ENCODE measurements at regions not wholly inside any gene's neighbourhood (a gene's known extent, or its start where the extent isn't known, plus 50 kb on each side); places are given as distances from the start of the nearest gene placed in this dataset.
A peak's percentile ranks its signal among the peaks of the same experiment; 100 is the strongest.

DNA sequence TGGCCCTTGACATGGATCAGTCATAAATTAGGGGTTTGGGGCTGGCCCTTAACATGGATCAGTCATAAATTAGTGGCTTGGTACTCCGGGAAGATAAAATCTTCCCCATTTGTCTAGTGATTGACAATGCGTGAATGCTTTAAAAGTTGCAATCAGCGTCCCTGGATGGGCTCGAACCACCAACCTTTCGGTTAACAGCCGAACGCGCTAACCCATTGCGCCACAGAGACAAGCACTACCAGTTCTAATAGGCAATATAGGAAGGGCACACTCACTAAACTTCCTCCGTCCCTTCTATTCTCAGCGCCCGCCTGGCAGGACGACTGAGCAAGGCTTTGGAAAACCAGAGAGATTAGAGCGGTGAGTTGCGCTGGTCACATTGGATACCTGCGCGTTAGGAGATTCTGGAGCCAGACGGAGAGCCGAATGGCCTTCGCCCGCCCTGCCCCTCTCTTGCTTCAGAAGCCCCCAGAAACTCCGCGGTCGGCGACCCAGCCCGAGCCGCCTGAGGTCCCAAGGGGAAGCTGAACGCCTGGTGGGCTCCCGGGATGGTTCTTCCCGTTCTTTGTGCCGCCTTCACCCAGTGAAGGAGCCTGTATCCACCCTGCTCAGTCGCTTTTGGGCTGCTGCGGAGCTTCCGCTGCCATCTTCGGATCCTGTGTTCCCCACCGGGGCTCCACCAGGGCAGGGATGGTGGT, 235.9 kb downstream of the FAM72C start (continued):
- no peak for TF ChIP-seq ZNF280D (tag by site-specific recombination; IDR thresholded peaks at IDR 0.05)
- no peak for TF ChIP-seq ZNF157 (tag by site-specific recombination; IDR thresholded peaks at IDR 0.05)
- peak; percentile 71 for TF ChIP-seq ZNF2 (tag by site-specific recombination; IDR thresholded peaks at IDR 0.05)
- TF ChIP-seq KLF1 (tag by site-specific recombination; IDR thresholded peaks at IDR 0.05) = no peak
- no peak for TF ChIP-seq CTCF (tag by site-specific recombination; IDR thresholded peaks at IDR 0.05)
- peak; percentile 60 for TF ChIP-seq PRDM10 (tag by site-specific recombination; IDR thresholded peaks at IDR 0.05)
- no peak for TF ChIP-seq SCRT1 (tag by site-specific recombination; IDR thresholded peaks at IDR 0.05; ENCODE audit: borderline replicate concordance)
- no peak for TF ChIP-seq ZNF138 (tag by site-specific recombination; IDR thresholded peaks at IDR 0.05; ENCODE audit: borderline replicate concordance)
- no peak for TF ChIP-seq ZNF596 (tag by site-specific recombination; IDR thresholded peaks at IDR 0.05)
- no peak for TF ChIP-seq ZNF544 (tag by site-specific recombination; IDR thresholded peaks at IDR 0.05)
- TF ChIP-seq ZNF114 (tag by site-specific recombination; IDR thresholded peaks at IDR 0.05) = no peak
- no peak for TF ChIP-seq SCRT2 (tag by site-specific recombination; IDR thresholded peaks at IDR 0.05)
- 0 out of 2 replicates have a peak, but pooled peaks have one; percentile 54 for TF ChIP-seq ZNF692 (tag by site-specific recombination; IDR thresholded peaks at IDR 0.05)
- no peak for TF ChIP-seq ZFHX2 (tag by site-specific recombination; conservative IDR thresholded peaks at IDR 0.05)
- peak; percentile 61; the same call in 1 of the 2 replicates for TF ChIP-seq ZBTB44 (tag by site-specific recombination; IDR thresholded peaks at IDR 0.05)
- TF ChIP-seq ZNF514 (tag by site-specific recombination; IDR thresholded peaks at IDR 0.05) = no peak
- no peak; the same call in 1 of the 2 replicates for TF ChIP-seq KLF10 (tag by site-specific recombination; IDR thresholded peaks at IDR 0.05)
- TF ChIP-seq ZNF658 (tag by site-specific recombination; IDR thresholded peaks at IDR 0.05) = no peak
- TF ChIP-seq ZNF529 (tag by site-specific recombination; IDR thresholded peaks at IDR 0.05; ENCODE audit: insufficient replicate concordance) = no peak
- TF ChIP-seq KLF8 (tag by site-specific recombination; IDR thresholded peaks at IDR 0.05) = 0 out of 2 replicates have a peak, but pooled peaks have one; percentile 39
- no peak for TF ChIP-seq ZNF433 (tag by site-specific recombination; IDR thresholded peaks at IDR 0.05; ENCODE audit: low read depth)
- no peak for TF ChIP-seq ZNF292 (tag by site-specific recombination; IDR thresholded peaks at IDR 0.05; ENCODE audit: borderline replicate concordance, low read depth)
- TF ChIP-seq ZSCAN30 (tag by site-specific recombination; IDR thresholded peaks at IDR 0.05) = peak; percentile 72
- no peak for TF ChIP-seq ZNF174 (tag by site-specific recombination; IDR thresholded peaks at IDR 0.05)
- TF ChIP-seq ZNF677 (tag by site-specific recombination; IDR thresholded peaks at IDR 0.05) = no peak
- no peak for TF ChIP-seq AEBP2 (tag by site-specific recombination; IDR thresholded peaks at IDR 0.05; ENCODE audit: borderline replicate concordance)
- TF ChIP-seq GFI1B (tag by site-specific recombination; IDR thresholded peaks at IDR 0.05) = no peak
